Activated naive CD4-positive, alpha-beta T cell treated with anti-CD3 and anti-CD28 coated beads, Interleukin-2, amount 50 U/mL, for 24 hours (primary cell): ENCODE measurements at regions not wholly inside any gene's neighbourhood (a gene's known extent, or its start where the extent isn't known, plus 50 kb on each side); places are given as distances from the start of the nearest gene placed in this dataset.

Experiments
- H3K27ac Mint-ChIP-seq: one replicate; pipeline ENCODE4 v1.8.0; 2021; ENCODE audit warnings: mild to moderate bottlenecking, mixed read lengths
- H3K27me3 Mint-ChIP-seq: one replicate; pipeline ENCODE4 v1.8.0; 2021; ENCODE audit warnings: mixed read lengths
- H3K36me3 Mint-ChIP-seq: one replicate; pipeline ENCODE4 v1.8.0; 2021; ENCODE audit warnings: mixed read lengths
- H3K4me1 Mint-ChIP-seq: one replicate; pipeline ENCODE4 v1.8.0; 2021; ENCODE audit warnings: mixed read lengths
- H3K4me3 Mint-ChIP-seq: one replicate; pipeline ENCODE4 v1.8.0; 2021; ENCODE audit warnings: mild to moderate bottlenecking, mixed read lengths
- H3K9me3 Mint-ChIP-seq: one replicate; pipeline ENCODE4 v1.8.0; 2021; ENCODE audit warnings: mixed read lengths

- Mint-ChIP-seq H3K9me3 (no peaks in the 10 kb centered on the region), H3K36me3 (no peaks in the 10 kb centered on the region), H3K4me3 (no peak overlapping the region), H3K27ac (no peak overlapping the region), H3K27me3 (peaks cover 7% of the 10 kb centered on the region), H3K4me1 (peaks cover 3% of the 10 kb centered on the region)
These were observed 258.5 kb downstream of the HACE1 start for GRCh38 chr6:104601131-104601651.

GRCh38 chr6:104600639-104600931 is 259.1 kb downstream of the HACE1 start:
- Mint-ChIP-seq H3K4me1 (peaks cover 3% of the 10 kb centered on the region), H3K4me3 (no peak overlapping the region), H3K27ac (no peak overlapping the region), H3K27me3 (peaks cover 8% of the 10 kb centered on the region), H3K36me3 (no peaks in the 10 kb centered on the region), H3K9me3 (no peaks in the 10 kb centered on the region)

GRCh38 chr6:104599821-104600638 is 259.7 kb downstream of the HACE1 start:
- peaks cover 11% of the 10 kb centered on the region for H3K27me3 Mint-ChIP-seq
- no peak overlapping the region for H3K4me3 Mint-ChIP-seq
- no peak overlapping the region for H3K27ac Mint-ChIP-seq
- H3K36me3 Mint-ChIP-seq = no peaks in the 10 kb centered on the region
- H3K4me1 Mint-ChIP-seq = peaks cover 3% of the 10 kb centered on the region
- H3K9me3 Mint-ChIP-seq = no peaks in the 10 kb centered on the region

GRCh38 chr6:104597541-104598050 is 262.1 kb downstream of the HACE1 start:
- no peak overlapping the region for H3K27ac Mint-ChIP-seq
- no peaks in the 10 kb centered on the region for H3K9me3 Mint-ChIP-seq
- no peaks in the 10 kb centered on the region for H3K4me1 Mint-ChIP-seq
- H3K27me3 Mint-ChIP-seq = peaks cover 12% of the 10 kb centered on the region
- no peak overlapping the region for H3K4me3 Mint-ChIP-seq
- H3K36me3 Mint-ChIP-seq = no peaks in the 10 kb centered on the region

- Mint-ChIP-seq H3K9me3 (no peaks in the 10 kb centered on the region), H3K4me3 (no peak overlapping the region), H3K36me3 (no peaks in the 10 kb centered on the region), H3K27ac (no peak overlapping the region), H3K27me3 (peaks cover 12% of the 10 kb centered on the region), H3K4me1 (no peaks in the 10 kb centered on the region)
These were observed 263.6 kb downstream of the HACE1 start for GRCh38 chr6:104596091-104596490.

GRCh38 chr6:104595311-104595820 is 264.4 kb downstream of the HACE1 start:
- Mint-ChIP-seq H3K9me3 (no peaks in the 10 kb centered on the region), H3K4me1 (no peaks in the 10 kb centered on the region), H3K27ac (no peak overlapping the region), H3K27me3 (peaks cover 12% of the 10 kb centered on the region), H3K36me3 (no peaks in the 10 kb centered on the region), H3K4me3 (no peak overlapping the region)

- H3K27ac Mint-ChIP-seq = no peak overlapping the region
- peaks cover 10% of the 10 kb centered on the region for H3K27me3 Mint-ChIP-seq
These were observed 268.0 kb downstream of the HACE1 start for GRCh38 chr6:104591573-104592334.

GRCh38 chr6:104589940-104590339 is 269.8 kb downstream of the HACE1 start:
- Mint-ChIP-seq H3K27ac (no peak overlapping the region), H3K4me3 (no peak overlapping the region), H3K4me1 (no peaks in the 10 kb centered on the region), H3K9me3 (no peaks in the 10 kb centered on the region), H3K36me3 (no peaks in the 10 kb centered on the region), H3K27me3 (peaks cover 8% of the 10 kb centered on the region)

More at GRCh38 chr6:104591573-104592334, 268.0 kb downstream of the HACE1 start:
- H3K4me3 Mint-ChIP-seq = no peak overlapping the region
- no peaks in the 10 kb centered on the region for H3K9me3 Mint-ChIP-seq
- H3K4me1 Mint-ChIP-seq = no peaks in the 10 kb centered on the region
- no peaks in the 10 kb centered on the region for H3K36me3 Mint-ChIP-seq

- Mint-ChIP-seq H3K9me3 (peaks cover 4% of the 10 kb centered on the region), H3K4me1 (no peaks in the 10 kb centered on the region), H3K27ac (no peak overlapping the region), H3K36me3 (no peaks in the 10 kb centered on the region), H3K27me3 (peaks cover 10% of the 10 kb centered on the region), H3K4me3 (no peak overlapping the region)
These were observed 274.1 kb downstream of the HACE1 start for GRCh38 chr6:104585646-104586045.

- Mint-ChIP-seq H3K27me3 (peaks cover 8% of the 10 kb centered on the region), H3K27ac (no peak overlapping the region), H3K9me3 (peaks cover 10% of the 10 kb centered on the region), H3K36me3 (no peaks in the 10 kb centered on the region), H3K4me1 (no peaks in the 10 kb centered on the region), H3K4me3 (no peak overlapping the region)
These were observed 279.3 kb downstream of the HACE1 start for GRCh38 chr6:104580452-104580851.

GRCh38 chr6:104579310-104579863 is 280.3 kb downstream of the HACE1 start:
- H3K36me3 Mint-ChIP-seq = no peaks in the 10 kb centered on the region
- H3K4me3 Mint-ChIP-seq = no peak overlapping the region
- no peaks in the 10 kb centered on the region for H3K4me1 Mint-ChIP-seq
- peaks cover 5% of the 10 kb centered on the region for H3K27me3 Mint-ChIP-seq
- H3K9me3 Mint-ChIP-seq = peaks cover 10% of the 10 kb centered on the region
- no peak overlapping the region for H3K27ac Mint-ChIP-seq

- Mint-ChIP-seq H3K36me3 (no peaks in the 10 kb centered on the region), H3K4me1 (no peaks in the 10 kb centered on the region), H3K9me3 (peaks cover 6% of the 10 kb centered on the region), H3K27ac (no peak overlapping the region), H3K4me3 (no peak overlapping the region), H3K27me3 (peaks cover 5% of the 10 kb centered on the region)
These were observed 284.2 kb downstream of the HACE1 start for GRCh38 chr6:104575536-104575935.

GRCh38 chr6:104574135-104574750 is 285.5 kb downstream of the HACE1 start:
- no peaks in the 10 kb centered on the region for H3K4me1 Mint-ChIP-seq
- H3K4me3 Mint-ChIP-seq = no peak overlapping the region
- no peaks in the 10 kb centered on the region for H3K9me3 Mint-ChIP-seq
- peaks cover 1% of the 10 kb centered on the region for H3K27me3 Mint-ChIP-seq
- H3K27ac Mint-ChIP-seq = no peak overlapping the region
- no peaks in the 10 kb centered on the region for H3K36me3 Mint-ChIP-seq

GRCh38 chr6:104573350-104573749 is 286.4 kb downstream of the HACE1 start:
- Mint-ChIP-seq H3K4me1 (no peaks in the 10 kb centered on the region), H3K27ac (no peak overlapping the region), H3K27me3 (peaks cover 1% of the 10 kb centered on the region), H3K9me3 (no peaks in the 10 kb centered on the region), H3K36me3 (no peaks in the 10 kb centered on the region), H3K4me3 (no peak overlapping the region)

GRCh38 chr6:104572901-104573300 is 286.8 kb downstream of the HACE1 start:
- H3K27me3 Mint-ChIP-seq = peaks cover 1% of the 10 kb centered on the region
- no peaks in the 10 kb centered on the region for H3K9me3 Mint-ChIP-seq
- no peaks in the 10 kb centered on the region for H3K4me1 Mint-ChIP-seq
- H3K27ac Mint-ChIP-seq = no peak overlapping the region
- no peaks in the 10 kb centered on the region for H3K36me3 Mint-ChIP-seq
- no peak overlapping the region for H3K4me3 Mint-ChIP-seq
